ENCODE measurements at regions not wholly inside any gene's neighbourhood (a gene's known extent, or its start where the extent isn't known, plus 50 kb on each side); places are given as distances from the start of the nearest gene placed in this dataset.

GRCh38 chr21:27528697-27529096 is 561.8 kb upstream of the ADAMTS5 start:
- TF ChIP-seq POLR2A (IDR thresholded peaks at IDR 0.05; ENCODE audit: low read length): no peak
- TF ChIP-seq GATA1 (IDR thresholded peaks at IDR 0.05; ENCODE audit: low read depth, low read length): no peak
